HEK293T (cell line): ENCODE measurements at regions not wholly inside any gene's neighbourhood (a gene's known extent, or its start where the extent isn't known, plus 50 kb on each side); places are given as distances from the start of the nearest gene placed in this dataset.

Source experiments
- CTCF ChIA-PET: fragments of 350-600 bp; formaldehyde crosslinking; extraction: SDS; loops from one replicate; lab custom pipeline; 2021; ENCODE audit warnings: antibody characterized with exemption, inconsistent platforms; lab: Yijun Ruan, JAX
- POLR2A ChIA-PET: fragments of 350-600 bp; formaldehyde crosslinking; extraction: SDS; loops from one replicate; lab custom pipeline; 2020; ENCODE audit warnings: antibody characterized with exemption, inconsistent platforms; lab: Yijun Ruan, JAX
- DNase-seq: peaks from one replicate; pipeline ENCODE4 v3.0.0; 2012; ENCODE audit warnings: mixed read lengths; ENCODE audit errors: extremely low spot score
- ARNT ChIP-seq: fragments of 450-650 bp; IDR thresholded peaks from 2 replicates; pipeline ENCODE4 v1.6.1; 2017; ENCODE audit warnings: mild to moderate bottlenecking
- BHLHE40 ChIP-seq: fragments of 450-650 bp; IDR thresholded peaks from 2 replicates; pipeline ENCODE4 v1.6.1; 2016; ENCODE audit warnings: mild to moderate bottlenecking, moderate library complexity, borderline replicate concordance
- CTBP1 ChIP-seq: fragments of 450-650 bp; IDR thresholded peaks from 2 replicates; pipeline ENCODE4 v1.6.1; 2016; ENCODE audit warnings: borderline replicate concordance
- ELF4 ChIP-seq: fragments of 450-650 bp; IDR thresholded peaks from 2 replicates; pipeline ENCODE4 v1.6.1; 2017; ENCODE audit warnings: antibody characterized with exemption
- FOXA1 ChIP-seq: fragments of 450-650 bp; IDR thresholded peaks from 2 replicates; pipeline ENCODE4 v1.6.1; 2016; ENCODE audit warnings: mild to moderate bottlenecking
- FOXK2 ChIP-seq: fragments of 450-650 bp; IDR thresholded peaks from 2 replicates; pipeline ENCODE4 v1.6.1; 2016; ENCODE audit warnings: mild to moderate bottlenecking
- FOXM1 ChIP-seq: fragments of 450-650 bp; IDR thresholded peaks from 2 replicates; pipeline ENCODE4 v1.6.1; 2017; ENCODE audit warnings: mild to moderate bottlenecking, borderline replicate concordance
- HDGF ChIP-seq: fragments of 450-650 bp; IDR thresholded peaks from 2 replicates; pipeline ENCODE4 v1.6.1; 2017; ENCODE audit warnings: antibody characterized with exemption, borderline replicate concordance
- L3MBTL2 ChIP-seq: fragments of 450-650 bp; conservative IDR thresholded peaks from 2 replicates; pipeline ENCODE4 v1.6.1; 2016; ENCODE audit warnings: mild to moderate bottlenecking
- LEF1 ChIP-seq: fragments of 450-650 bp; IDR thresholded peaks from 2 replicates; pipeline ENCODE4 v1.6.1; 2017; ENCODE audit warnings: mild to moderate bottlenecking, borderline replicate concordance
- NFRKB ChIP-seq: fragments of 450-650 bp; IDR thresholded peaks from 2 replicates; pipeline ENCODE4 v1.6.1; 2016; ENCODE audit warnings: mild to moderate bottlenecking, moderate library complexity
- PKNOX1 ChIP-seq: fragments of 450-650 bp; IDR thresholded peaks from 2 replicates; pipeline ENCODE4 v1.6.1; 2016
- SP1 ChIP-seq: fragments of 450-650 bp; IDR thresholded peaks from 2 replicates; pipeline ENCODE4 v1.6.1; 2017
- SUZ12 ChIP-seq: fragments of 450-650 bp; IDR thresholded peaks from 2 replicates; pipeline ENCODE4 v1.6.1; 2016; ENCODE audit warnings: mild to moderate bottlenecking
- TARDBP ChIP-seq: fragments of 450-650 bp; IDR thresholded peaks from 2 replicates; pipeline ENCODE4 v1.6.1; 2016
- ZNF384 ChIP-seq: fragments of 450-650 bp; IDR thresholded peaks from 2 replicates; pipeline ENCODE4 v1.6.1; 2016

GRCh38 chr7:55277916-55278315 is 87.2 kb upstream of the LANCL2 start:
- no peak for DNase-seq
- POLR2A ChIA-PET, result no interaction called here
- TF ChIP-seq SUZ12, result no peak
- TF ChIP-seq ZNF384, result no peak
- no peak for TF ChIP-seq NFRKB
- no peak for TF ChIP-seq HDGF
- TF ChIP-seq CTBP1, result no peak
- CTCF ChIA-PET, result no interaction called here

GRCh38 chr7:55278321-55278720 is 86.8 kb upstream of the LANCL2 start:
- ChIA-PET CTCF (no interaction called here), POLR2A (no interaction called here)
- no peak for DNase-seq
- TF ChIP-seq ARNT (no peak), LEF1 (no peak), BHLHE40 (no peak), L3MBTL2 (no peak), FOXA1 (no peak), FOXM1 (no peak)

- POLR2A ChIA-PET, result interaction anchor here (1.0 kb wide), 1 partner anchor 86 kb away, joined by 3 read pairs; no protein-coding TSS in a partner anchor
- CTCF ChIA-PET, result interaction anchor here (1.1 to 2.5 kb wide), 4 partner anchors 16 to 136 kb away, joined by 3 to 10 read pairs (median 4); no protein-coding TSS in a partner anchor
- TF ChIP-seq FOXA1 (no peak), TARDBP (no peak), FOXM1 (no peak)
- DNase-seq, result no peak
Measured at GRCh38 chr7:55279080-55279845, 85.9 kb upstream of the LANCL2 start.

- POLR2A ChIA-PET, result no interaction called here
- CTCF ChIA-PET, result interaction anchor here (1.1 to 2.5 kb wide), 4 partner anchors 15 to 135 kb away, joined by 3 to 10 read pairs (median 4); no protein-coding TSS in a partner anchor
- TF ChIP-seq SP1, result no peak
- TF ChIP-seq SUZ12, result no peak
- TF ChIP-seq BHLHE40, result no peak
- no peak for TF ChIP-seq ARNT
- no peak for TF ChIP-seq FOXM1
- TF ChIP-seq CTBP1, result no peak
- no peak for TF ChIP-seq FOXA1
- TF ChIP-seq HDGF, result no peak
- no peak for TF ChIP-seq PKNOX1
- no peak for TF ChIP-seq NFRKB
- TF ChIP-seq FOXK2, result no peak
- TF ChIP-seq ZNF384, result no peak
- no peak for TF ChIP-seq ELF4
- no peak for TF ChIP-seq L3MBTL2
- TF ChIP-seq TARDBP, result no peak
- no peak for TF ChIP-seq LEF1
- peak; percentile 71 for DNase-seq
Measured at GRCh38 chr7:55280031-55280454, 85.1 kb upstream of the LANCL2 start.

DNA sequence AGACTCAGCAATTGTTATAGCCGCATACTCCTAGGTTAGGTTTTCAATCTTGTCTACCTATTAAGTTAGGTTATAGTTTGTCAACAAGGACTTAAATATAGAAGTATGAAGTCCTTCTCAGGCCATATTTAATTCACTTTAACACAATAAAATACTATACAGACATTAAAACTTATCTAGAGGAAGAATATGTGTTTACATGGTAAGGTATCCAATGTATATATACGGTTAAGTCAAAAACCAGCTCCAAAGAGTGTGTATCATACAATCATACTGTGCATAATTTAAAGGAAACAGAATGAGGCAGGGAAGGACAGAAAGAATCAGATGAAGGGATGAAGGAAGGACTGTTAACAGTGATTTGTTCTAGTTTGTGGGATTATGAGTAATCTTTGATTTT is 79.5 kb upstream of the LANCL2 start:
- no peak for TF ChIP-seq ZNF384
- TF ChIP-seq FOXA1, result no peak
- TF ChIP-seq FOXM1, result no peak
- TF ChIP-seq CTBP1, result no peak
- no peak for TF ChIP-seq ELF4
- TF ChIP-seq TARDBP, result no peak
- no peak for TF ChIP-seq ARNT
- TF ChIP-seq LEF1, result no peak
- no peak for TF ChIP-seq PKNOX1
- TF ChIP-seq SUZ12, result no peak
- ChIA-PET CTCF (interaction anchor here (0.5 kb wide), 1 partner anchor 964 kb away, joined by 4 read pairs; no protein-coding TSS in a partner anchor), POLR2A (no interaction called here)
- DNase-seq, result no peak

DNA sequence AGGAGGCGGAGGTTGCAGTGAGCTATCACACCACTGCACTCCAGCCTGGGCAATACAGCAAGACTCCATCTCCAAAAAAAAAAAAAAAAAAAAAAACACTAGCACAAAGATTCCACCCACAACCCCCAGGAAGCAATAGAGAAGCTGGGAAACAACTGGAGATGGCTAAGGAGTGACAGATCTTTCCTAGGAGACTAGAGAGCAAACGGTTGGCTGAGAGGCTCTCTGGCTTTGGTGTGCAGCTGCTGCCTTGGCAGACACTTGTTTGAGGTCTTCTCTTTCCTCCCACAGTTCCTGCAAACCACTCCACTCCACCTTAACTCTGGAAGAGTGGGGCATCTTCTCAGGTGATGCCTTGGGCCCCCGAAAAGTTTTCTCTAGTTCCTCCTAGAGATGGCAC is 78.5 kb upstream of the LANCL2 start:
- TF ChIP-seq BHLHE40, result no peak
- 0 out of 2 replicates have a peak, but pooled peaks have one; percentile 7 for TF ChIP-seq ZNF384
- no peak for TF ChIP-seq CTBP1
- no peak for DNase-seq
- ChIA-PET POLR2A (no interaction called here), CTCF (interaction anchor here (0.6 kb wide), 1 partner anchor 629 kb away, joined by 3 read pairs; no protein-coding TSS in a partner anchor)

DNA sequence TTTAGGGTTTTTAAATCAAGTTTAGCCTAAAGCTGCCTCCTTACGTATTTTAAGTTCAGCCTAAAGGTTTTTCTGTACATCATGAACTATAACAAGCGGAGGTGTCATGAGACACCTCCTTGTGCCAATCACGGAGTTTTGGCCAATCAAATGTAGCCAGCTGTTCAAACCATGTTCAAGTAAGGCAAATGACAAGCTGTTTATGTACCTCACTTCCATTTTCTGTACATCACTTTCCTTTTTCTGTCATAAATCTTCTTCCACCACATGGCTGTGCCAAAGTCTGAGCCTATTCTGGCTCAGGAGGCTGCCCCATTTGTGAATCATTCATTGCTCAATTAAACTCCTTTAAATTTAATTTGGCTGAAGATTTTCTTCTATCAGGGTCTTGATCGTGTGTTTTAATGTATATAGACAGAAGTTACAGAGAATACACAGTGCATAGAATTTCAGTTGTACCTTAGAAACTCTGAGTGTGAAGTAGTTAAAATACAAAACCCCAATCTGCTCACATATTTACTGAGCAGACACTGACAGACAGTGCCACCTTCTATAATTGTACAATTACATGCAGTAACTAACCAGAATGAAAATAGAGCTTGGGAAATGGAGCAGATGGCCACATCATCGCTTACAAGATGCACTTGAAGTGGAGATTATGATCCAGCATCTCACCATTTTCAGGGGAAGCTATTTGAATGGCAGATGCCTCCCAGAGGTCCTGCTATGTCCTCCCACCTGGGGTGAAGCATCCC is 76.9 kb upstream of the LANCL2 start:
- CTCF ChIA-PET, result interaction anchor here (0.6 to 1.3 kb wide), 2 partner anchors 14 to 127 kb away, joined by 3 to 4 read pairs; no protein-coding TSS in a partner anchor
- POLR2A ChIA-PET, result interaction anchor here (2.0 kb wide), 1 partner anchor 78 kb away, joined by 6 read pairs; the partner anchor contains the start of gene LANCL2
- peak; percentile 1 for DNase-seq
- no peak for TF ChIP-seq SP1
- no peak for TF ChIP-seq TARDBP
- TF ChIP-seq LEF1, result no peak
- TF ChIP-seq FOXA1, result no peak
- TF ChIP-seq CTBP1, result no peak
- TF ChIP-seq HDGF, result no peak
- no peak for TF ChIP-seq ELF4
- TF ChIP-seq FOXK2, result no peak
- no peak for TF ChIP-seq L3MBTL2
- TF ChIP-seq NFRKB, result no peak
